Stimulated activated CD8-positive, alpha-beta memory T cell treated with anti-CD3 and anti-CD28 coated beads, Interleukin-15, amount 100 ng/mL, for 24 hours (primary cell): ENCODE measurements at regions not wholly inside any gene's neighbourhood (a gene's known extent, or its start where the extent isn't known, plus 50 kb on each side); places are given as distances from the start of the nearest gene placed in this dataset.

Experiments used
- DNase-seq: peaks from one replicate; pipeline ENCODE4 v3.0.0-alpha.2; 2020; ENCODE audit warnings: low read depth

- no peak for DNase-seq
Measured at GRCh38 chr2:611519-611918, 65.7 kb downstream of the TMEM18 start.

GRCh38 chr2:610491-610890 lies 66.7 kb downstream of the TMEM18 start:
- DNase-seq: no peak

- no peak for DNase-seq
Measured at GRCh38 chr2:609881-610280, 67.3 kb downstream of the TMEM18 start.

GRCh38 chr2:609449-609848 lies 67.8 kb downstream of the TMEM18 start:
- DNase-seq: no peak

GRCh38 chr2:608711-609110 lies 68.5 kb downstream of the TMEM18 start:
- no peak for DNase-seq

- no peak for DNase-seq
Measured at GRCh38 chr2:608297-608696, 68.9 kb downstream of the TMEM18 start.

GRCh38 chr2:607709-608108 lies 69.5 kb downstream of the TMEM18 start:
- no peak for DNase-seq

GRCh38 chr2:607172-607571 lies 70.0 kb downstream of the TMEM18 start:
- DNase-seq: no peak

- DNase-seq: no peak
Measured at GRCh38 chr2:605674-606608, 71.3 kb downstream of the TMEM18 start.

GRCh38 chr2:604854-605524 lies 72.2 kb downstream of the TMEM18 start:
- no peak for DNase-seq

GRCh38 chr2:604385-604784 lies 72.8 kb downstream of the TMEM18 start:
- DNase-seq: no peak

GRCh38 chr2:603869-604268 lies 73.3 kb downstream of the TMEM18 start:
- no peak for DNase-seq

GRCh38 chr2:603427-603826 lies 73.8 kb downstream of the TMEM18 start:
- DNase-seq: no peak

- DNase-seq: no peak
Measured at GRCh38 chr2:602571-603359, 74.4 kb downstream of the TMEM18 start.

- DNase-seq: no peak
Measured at GRCh38 chr2:601806-602455, 75.3 kb downstream of the TMEM18 start.

- no peak for DNase-seq
Measured at GRCh38 chr2:601387-601698, 75.9 kb downstream of the TMEM18 start.

- DNase-seq: no peak
Measured at GRCh38 chr2:600542-601386, 76.4 kb downstream of the TMEM18 start.

GRCh38 chr2:599601-600000 lies 77.6 kb downstream of the TMEM18 start:
- DNase-seq: no peak

- DNase-seq: no peak
Measured at GRCh38 chr2:598058-598802, 79.0 kb downstream of the TMEM18 start.

GRCh38 chr2:595831-596592 lies 81.2 kb downstream of the TMEM18 start:
- DNase-seq: no peak
